ENCODE measurements at regions not wholly inside any gene's neighbourhood (a gene's known extent, or its start where the extent isn't known, plus 50 kb on each side); places are given as distances from the start of the nearest gene placed in this dataset.

GRCh38 chr4:157564771-157565170 lies 344.2 kb downstream of the GRIA2 start:
- TF ChIP-seq NFYB (IDR thresholded peaks at IDR 0.05; ENCODE audit: insufficient read depth, low read depth, low read length) = no peak
- no peak for TF ChIP-seq ATF2 (IDR thresholded peaks at IDR 0.05; ENCODE audit: low read length)
- TF ChIP-seq ASH2L (IDR thresholded peaks at IDR 0.05; ENCODE audit: borderline replicate concordance, low read depth) = no peak
- TF ChIP-seq HDAC6 (IDR thresholded peaks at IDR 0.05; ENCODE audit: unreplicated experiment) = no peak
- no peak for TF ChIP-seq TCF3 (IDR thresholded peaks at IDR 0.05; ENCODE audit: borderline replicate concordance, insufficient read depth, low read depth, low read length)
- TF ChIP-seq EGR1 (IDR thresholded peaks at IDR 0.05; ENCODE audit: borderline replicate concordance in 1 of 2, low read depth in 2 of 2, low read length in 2 of 2) = no peak
- TF ChIP-seq SUPT20H (IDR thresholded peaks at IDR 0.05; ENCODE audit: borderline replicate concordance, control insufficient read depth, low read depth, low read length) = no peak
- no peak for TF ChIP-seq MLLT1 (IDR thresholded peaks at IDR 0.05)
- TF ChIP-seq PAX8 (IDR thresholded peaks at IDR 0.05) = no peak
- Histone ChIP-seq H3K27me3 (replicated peaks in 1 of 2; ENCODE audit: control insufficient read depth in 2 of 2, insufficient read depth in 2 of 2, low read length in 1 of 2) (no peaks in the 10 kb centered on the region), H3K9me3 (replicated peaks; ENCODE audit: control insufficient read depth, insufficient read depth, low read length) (no peaks in the 10 kb centered on the region), H3K9ac (ENCODE audit: control insufficient read depth, insufficient read depth, low read length) (no peak overlapping the region), H3K4me1 (ENCODE audit: control insufficient read depth, insufficient read depth, low read length) (no peaks in the 10 kb centered on the region), H4K20me1 (ENCODE audit: control insufficient read depth, insufficient read depth) (no peaks in the 10 kb centered on the region), H3K4me3 (no peak overlapping the region), H3K79me2 (ENCODE audit: control insufficient read depth, insufficient read depth, low read length) (no peaks in the 10 kb centered on the region), H2AFZ (ENCODE audit: control insufficient read depth, low read depth, low read length) (no peak overlapping the region), H3K36me3 (ENCODE audit: control insufficient read depth in 2 of 2, insufficient read depth in 2 of 2, low read length in 1 of 2) (no peaks in the 10 kb centered on the region), H3K4me2 (ENCODE audit: control insufficient read depth, insufficient read depth) (no peak overlapping the region), H3K27ac (ENCODE audit: control insufficient read depth, insufficient read depth) (no peak overlapping the region)
- RAD21 ChIA-PET (ENCODE audit: unreplicated experiment) = no interaction called here
- SMC1A ChIA-PET (ENCODE audit: uncharacterized antibody, unreplicated experiment) = interaction anchor here (0.9 to 1.2 kb wide), 2 partner anchors 18 to 349 kb away, joined by 3 read pairs; no protein-coding TSS in a partner anchor
- POLR2A ChIA-PET = no interaction called here
- FAIRE-seq = no peak
- no TSS peak for BruUV-seq (replicated peaks)
- 0% methylated on average over 2 of the region's 2 CpGs for WGBS (ENCODE audit: insufficient coverage, insufficient replicate concordance, low lambda C conversion rate, missing lambda C conversion rate)
- CTCF ChIA-PET = no interaction called here
- no peak for ATAC-seq
- in situ Hi-C loops (cut with MboI) = no loop called here
- intact Hi-C loops (cut with micrococcal nuclease; ENCODE audit: unreplicated experiment) = no loop called here
- DNase-seq (ENCODE audit: low read depth, low spot score) = no peak
